ENCODE measurements at regions not wholly inside any gene's neighbourhood (a gene's known extent, or its start where the extent isn't known, plus 50 kb on each side); places are given as distances from the start of the nearest gene placed in this dataset.

- DNase-seq = no peak
Measured at GRCh38 chr6:44614396-44614795, 226.9 kb downstream of the CDC5L start.

- DNase-seq = no peak
Measured at GRCh38 chr6:44615621-44616020, 228.1 kb downstream of the CDC5L start.

GRCh38 chr6:44617416-44617815 lies 229.9 kb downstream of the CDC5L start:
- DNase-seq = no peak

GRCh38 chr6:44618371-44618770 lies 230.9 kb downstream of the CDC5L start:
- no peak for DNase-seq

GRCh38 chr6:44620922-44621321 lies 233.4 kb downstream of the CDC5L start:
- no peak for DNase-seq

- no peak for DNase-seq
Measured at GRCh38 chr6:44621846-44622245, 234.3 kb downstream of the CDC5L start.

GRCh38 chr6:44622555-44622954 lies 235.0 kb downstream of the CDC5L start:
- no peak for DNase-seq

GRCh38 chr6:44622956-44623355 lies 235.4 kb downstream of the CDC5L start:
- no peak for DNase-seq

GRCh38 chr6:44624226-44624625 lies 236.7 kb downstream of the CDC5L start:
- DNase-seq = no peak

GRCh38 chr6:44624936-44625573 lies 237.5 kb downstream of the CDC5L start:
- peak; percentile 47 for DNase-seq

- DNase-seq = no peak
Measured at GRCh38 chr6:44625996-44626395, 238.5 kb downstream of the CDC5L start.

- DNase-seq = no peak
Measured at GRCh38 chr6:44626616-44627015, 239.1 kb downstream of the CDC5L start.

GRCh38 chr6:44627091-44627882 lies 239.8 kb downstream of the CDC5L start:
- no peak for DNase-seq

GRCh38 chr6:44627883-44628271 lies 240.4 kb downstream of the CDC5L start:
- no peak for DNase-seq

GRCh38 chr6:44628347-44628746 lies 240.8 kb downstream of the CDC5L start:
- DNase-seq = no peak

GRCh38 chr6:44629636-44630035 lies 242.1 kb downstream of the CDC5L start:
- no peak for DNase-seq

GRCh38 chr6:44630125-44631028 lies 242.9 kb downstream of the CDC5L start:
- peak; percentile 66 for DNase-seq

- no peak for DNase-seq
Measured at GRCh38 chr6:44631968-44632367, 244.5 kb downstream of the CDC5L start.

- no peak for DNase-seq
Measured at GRCh38 chr6:44634321-44634720, 246.8 kb downstream of the CDC5L start.

GRCh38 chr6:44635486-44635885 lies 248.0 kb downstream of the CDC5L start:
- DNase-seq = no peak

GRCh38 chr6:44636561-44637248 lies 249.2 kb downstream of the CDC5L start:
- no peak for DNase-seq

- DNase-seq = peak; percentile 67
Measured at GRCh38 chr6:44641344-44642031, 254.0 kb downstream of the CDC5L start.
